ENCODE measurements at regions not wholly inside any gene's neighbourhood (a gene's known extent, or its start where the extent isn't known, plus 50 kb on each side); places are given as distances from the start of the nearest gene placed in this dataset.

DNA sequence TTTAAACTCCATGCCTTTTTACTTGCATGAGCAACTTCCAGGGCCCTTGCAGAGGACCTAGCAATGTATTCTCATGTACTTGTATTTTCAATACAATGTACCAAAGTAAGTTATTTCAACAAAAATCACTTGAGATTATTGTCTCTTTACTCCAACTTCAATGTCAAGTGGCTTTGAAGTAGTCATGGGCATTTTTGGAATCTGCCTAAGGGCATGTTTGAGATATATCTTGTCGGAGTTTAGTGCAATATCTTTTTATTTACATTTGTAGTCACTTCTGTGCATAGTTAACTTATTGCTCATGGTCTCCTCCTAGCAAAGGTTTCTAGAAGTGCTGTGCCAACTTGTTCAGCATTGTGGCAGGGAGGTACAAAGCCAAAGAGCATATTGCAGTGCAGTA, 508.7 kb upstream of the SEMA3D start:
- Histone ChIP-seq H3K9ac (ENCODE audit: low read depth in 1 of 2, low read length in 2 of 2) (no peak overlapping the region), H3K4me3 (ENCODE audit: low read depth in 1 of 3, low read length in 3 of 3) (no peak overlapping the region), H3K27ac (ENCODE audit: low read depth in 1 of 2, low read length in 2 of 2) (no peak overlapping the region), H3K27me3 (ENCODE audit: control insufficient read depth in 4 of 4, insufficient read depth in 4 of 4, low read length in 3 of 4) (no peaks in the 10 kb centered on the region), H3K9me3 (ENCODE audit: control insufficient read depth in 4 of 4, low read length in 3 of 4) (no peaks in the 10 kb centered on the region), H3K4me1 (ENCODE audit: control insufficient read depth in 4 of 4, insufficient read depth in 4 of 4, low read length in 3 of 4) (no peaks in the 10 kb centered on the region), H3K36me3 (ENCODE audit: control insufficient read depth in 4 of 4, insufficient read depth in 3 of 4, low read depth in 1 of 4, low read length in 3 of 4) (no peaks in the 10 kb centered on the region)
- DNase-seq (ENCODE audit: low spot score) = no peak
- TF ChIP-seq EGR1 (IDR thresholded peaks at IDR 0.05; ENCODE audit: low read depth in 2 of 2) = no peak
- TF ChIP-seq, protein P1, sequence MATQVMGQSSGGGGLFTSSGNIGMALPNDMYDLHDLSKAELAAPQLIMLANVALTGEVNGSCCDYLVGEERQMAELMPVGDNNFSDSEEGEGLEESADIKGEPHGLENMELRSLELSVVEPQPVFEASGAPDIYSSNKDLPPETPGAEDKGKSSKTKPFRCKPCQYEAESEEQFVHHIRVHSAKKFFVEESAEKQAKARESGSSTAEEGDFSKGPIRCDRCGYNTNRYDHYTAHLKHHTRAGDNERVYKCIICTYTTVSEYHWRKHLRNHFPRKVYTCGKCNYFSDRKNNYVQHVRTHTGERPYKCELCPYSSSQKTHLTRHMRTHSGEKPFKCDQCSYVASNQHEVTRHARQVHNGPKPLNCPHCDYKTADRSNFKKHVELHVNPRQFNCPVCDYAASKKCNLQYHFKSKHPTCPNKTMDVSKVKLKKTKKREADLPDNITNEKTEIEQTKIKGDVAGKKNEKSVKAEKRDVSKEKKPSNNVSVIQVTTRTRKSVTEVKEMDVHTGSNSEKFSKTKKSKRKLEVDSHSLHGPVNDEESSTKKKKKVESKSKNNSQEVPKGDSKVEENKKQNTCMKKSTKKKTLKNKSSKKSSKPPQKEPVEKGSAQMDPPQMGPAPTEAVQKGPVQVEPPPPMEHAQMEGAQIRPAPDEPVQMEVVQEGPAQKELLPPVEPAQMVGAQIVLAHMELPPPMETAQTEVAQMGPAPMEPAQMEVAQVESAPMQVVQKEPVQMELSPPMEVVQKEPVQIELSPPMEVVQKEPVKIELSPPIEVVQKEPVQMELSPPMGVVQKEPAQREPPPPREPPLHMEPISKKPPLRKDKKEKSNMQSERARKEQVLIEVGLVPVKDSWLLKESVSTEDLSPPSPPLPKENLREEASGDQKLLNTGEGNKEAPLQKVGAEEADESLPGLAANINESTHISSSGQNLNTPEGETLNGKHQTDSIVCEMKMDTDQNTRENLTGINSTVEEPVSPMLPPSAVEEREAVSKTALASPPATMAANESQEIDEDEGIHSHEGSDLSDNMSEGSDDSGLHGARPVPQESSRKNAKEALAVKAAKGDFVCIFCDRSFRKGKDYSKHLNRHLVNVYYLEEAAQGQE (IDR thresholded peaks at IDR 0.05) = no peak
- TF ChIP-seq RAD21 (IDR thresholded peaks at IDR 0.05) = no peak
- no peak for TF ChIP-seq MAX (IDR thresholded peaks at IDR 0.05)
- TF ChIP-seq FOXA2 (IDR thresholded peaks at IDR 0.05) = no peak
- no peak for TF ChIP-seq SP1 (IDR thresholded peaks at IDR 0.05)
- TF ChIP-seq HNF4A (conservative IDR thresholded peaks at IDR 0.05) = no peak
- TF ChIP-seq TAF1 (conservative IDR thresholded peaks at IDR 0.05) = no peak
- TF ChIP-seq, protein P2, sequence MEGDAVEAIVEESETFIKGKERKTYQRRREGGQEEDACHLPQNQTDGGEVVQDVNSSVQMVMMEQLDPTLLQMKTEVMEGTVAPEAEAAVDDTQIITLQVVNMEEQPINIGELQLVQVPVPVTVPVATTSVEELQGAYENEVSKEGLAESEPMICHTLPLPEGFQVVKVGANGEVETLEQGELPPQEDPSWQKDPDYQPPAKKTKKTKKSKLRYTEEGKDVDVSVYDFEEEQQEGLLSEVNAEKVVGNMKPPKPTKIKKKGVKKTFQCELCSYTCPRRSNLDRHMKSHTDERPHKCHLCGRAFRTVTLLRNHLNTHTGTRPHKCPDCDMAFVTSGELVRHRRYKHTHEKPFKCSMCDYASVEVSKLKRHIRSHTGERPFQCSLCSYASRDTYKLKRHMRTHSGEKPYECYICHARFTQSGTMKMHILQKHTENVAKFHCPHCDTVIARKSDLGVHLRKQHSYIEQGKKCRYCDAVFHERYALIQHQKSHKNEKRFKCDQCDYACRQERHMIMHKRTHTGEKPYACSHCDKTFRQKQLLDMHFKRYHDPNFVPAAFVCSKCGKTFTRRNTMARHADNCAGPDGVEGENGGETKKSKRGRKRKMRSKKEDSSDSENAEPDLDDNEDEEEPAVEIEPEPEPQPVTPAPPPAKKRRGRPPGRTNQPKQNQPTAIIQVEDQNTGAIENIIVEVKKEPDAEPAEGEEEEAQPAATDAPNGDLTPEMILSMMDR (IDR thresholded peaks at IDR 0.05; ENCODE audit: low read depth, low read length, missing input control) = no peak
- TF ChIP-seq HNF4G (IDR thresholded peaks at IDR 0.05) = no peak
- TF ChIP-seq JUND (IDR thresholded peaks at IDR 0.05) = no peak
- TF ChIP-seq RXRA (IDR thresholded peaks at IDR 0.05) = no peak
- no peak for TF ChIP-seq FOXA1 (IDR thresholded peaks at IDR 0.05)
- no peak for TF ChIP-seq GABPA (IDR thresholded peaks at IDR 0.05 in 1 of 2, conservative IDR thresholded peaks at IDR 0.05 in 1 of 2)
- TF ChIP-seq NR2F2 (IDR thresholded peaks at IDR 0.05) = no peak
- TF ChIP-seq, protein P3, sequence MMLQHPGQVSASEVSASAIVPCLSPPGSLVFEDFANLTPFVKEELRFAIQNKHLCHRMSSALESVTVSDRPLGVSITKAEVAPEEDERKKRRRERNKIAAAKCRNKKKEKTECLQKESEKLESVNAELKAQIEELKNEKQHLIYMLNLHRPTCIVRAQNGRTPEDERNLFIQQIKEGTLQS (IDR thresholded peaks at IDR 0.05) = no peak
- no peak for TF ChIP-seq YY1 (IDR thresholded peaks at IDR 0.05)
- no peak for TF ChIP-seq ZBTB33 (IDR thresholded peaks at IDR 0.05)
- WGBS = 51% methylated on average over 1 of the region's 1 CpG

Data from liver (tissue), 8 donors.